Prostate gland (tissue), 2 donors: ENCODE measurements at regions not wholly inside any gene's neighbourhood (a gene's known extent, or its start where the extent isn't known, plus 50 kb on each side); places are given as distances from the start of the nearest gene placed in this dataset.

Source experiments
- DNase-seq: peaks from one replicate; pipeline ENCODE4 v3.0.0-alpha.2; 2019; ENCODE audit warnings: low spot score
- H3K27ac ChIP-seq, 2 donors: fragments of 200-600 bp; sonication (generic); 2 replicates each; pipeline ENCODE4 v1.5.1; 2017 to 2019
- H3K27me3 ChIP-seq: fragments of 200-600 bp; sonication (generic); replicated peaks from 2 replicates; pipeline ENCODE4 v1.5.1; 2019; ENCODE audit not compliant: insufficient read depth
- H3K36me3 ChIP-seq, 2 donors: fragments of 200-600 bp; sonication (generic); 1 replicate in 1 of 2; 2 replicates in 1 of 2; pipeline versions ENCODE4 v1.5.1 to v1.8.1; 2017 to 2019
- H3K4me1 ChIP-seq: fragments of 200-600 bp; sonication (generic); replicated peaks from 2 replicates; pipeline ENCODE4 v1.5.1; 2019
- H3K4me3 ChIP-seq, 2 donors: fragments of 200-600 bp; sonication (generic); 2 replicates each; pipeline ENCODE4 v1.5.1; 2017 to 2019
- H3K9me3 ChIP-seq: fragments of 200-600 bp; sonication (generic); 2 replicates; pipeline ENCODE4 v1.5.1; 2017
- CTCF ChIP-seq, 4 experiments: fragments of 200-600 bp in 2 of 4; fragments of 450-650 bp in 2 of 4; sonication (generic) in 2 of 4; IDR thresholded peaks; 1 replicate in 3 of 4; 2 replicates in 1 of 4; pipeline ENCODE4 v1.5.1; 2016 to 2019; ENCODE audit warnings: antibody characterized with exemption in 4 of 4, mild to moderate bottlenecking in 2 of 4, moderate library complexity in 2 of 4
- POLR2A ChIP-seq: fragments of 450-650 bp; IDR thresholded peaks from one replicate; pipeline ENCODE4 v1.6.1; 2016; ENCODE audit warnings: antibody characterized with exemption, mild to moderate bottlenecking
- POLR2AphosphoS5 ChIP-seq: sonication (generic); formaldehyde crosslinking; IDR thresholded peaks from one replicate; pipeline ENCODE4 v1.6.1; 2017; ENCODE audit warnings: antibody characterized with exemption
- WGBS: methylation state at CpG from one replicate; pipeline ENCODE4 v1.1.5; 2018; 5-methylcytosine and 5-hydroxymethylcytosine counted together
- intact Hi-C: fragments of 100-400 bp; cut with DNase I; formaldehyde crosslinking; loops from one replicate; pipeline ENCODE4 v1.14.2; 2022

- Histone ChIP-seq H3K27me3 (no peaks in the 10 kb centered on the region), H3K9me3 (no peaks in the 10 kb centered on the region), H3K4me1 (no peaks in the 10 kb centered on the region), H3K36me3 (no peaks in the 10 kb centered on the region), H3K27ac (no peak overlapping the region), H3K4me3 (no peak overlapping the region)
- TF ChIP-seq POLR2A (no peak), POLR2AphosphoS5 (no peak), CTCF (IDR thresholded peaks at IDR 0.05) (no peak)
- intact Hi-C loops: no loop called here
- no peak for DNase-seq
These were observed 188.7 kb upstream of the TLE4 start for GRCh38 chr9:79383096-79383495.

DNA sequence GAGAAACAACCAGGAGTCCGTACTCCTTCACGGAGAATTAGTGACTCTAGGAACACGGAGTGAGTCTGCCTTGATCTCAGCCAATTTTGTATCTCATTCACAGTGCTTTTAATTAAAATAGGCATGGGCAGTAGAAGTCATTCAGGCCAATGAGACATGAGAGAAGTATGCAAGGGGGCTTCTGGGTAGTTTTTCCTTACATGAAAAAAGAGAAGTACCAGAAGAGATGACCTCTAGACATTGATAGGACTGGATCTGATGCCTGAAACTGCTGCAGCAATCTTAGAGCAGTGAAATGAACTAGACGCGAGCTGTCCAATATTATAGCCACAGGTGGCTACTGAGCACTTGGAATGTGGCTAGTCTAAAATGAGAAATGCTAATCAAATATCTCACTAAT is 187.7 kb upstream of the TLE4 start:
- TF ChIP-seq CTCF (IDR thresholded peaks at IDR 0.05) (no peak), POLR2AphosphoS5 (no peak), POLR2A (no peak)
- Histone ChIP-seq H3K36me3 (no peaks in the 10 kb centered on the region), H3K27ac (no peak overlapping the region), H3K9me3 (no peaks in the 10 kb centered on the region), H3K4me1 (no peaks in the 10 kb centered on the region), H3K27me3 (no peaks in the 10 kb centered on the region), H3K4me3 (no peak overlapping the region)
- intact Hi-C loops: no loop called here
- no peak for DNase-seq
- 96% methylated on average over 5 of the region's 5 CpGs for WGBS

DNA sequence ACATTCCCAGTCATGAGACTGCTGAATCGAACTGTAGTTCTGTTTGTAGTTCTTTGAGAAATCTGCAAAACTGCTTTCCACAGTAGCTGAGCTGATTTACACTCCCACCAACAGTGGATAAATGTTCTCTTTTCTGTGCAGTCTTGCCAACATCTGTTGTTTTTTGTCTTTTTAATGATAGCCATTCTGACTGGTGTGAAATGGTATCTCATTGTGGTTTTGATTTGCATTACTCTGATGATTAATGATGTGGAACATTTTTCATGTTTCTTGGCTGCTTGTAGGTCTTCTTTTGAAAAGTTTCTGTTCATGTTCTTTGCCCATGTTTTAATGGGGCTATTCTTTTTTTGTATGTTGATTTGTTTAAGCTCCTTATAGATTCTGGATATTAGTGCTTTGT is 187.3 kb upstream of the TLE4 start:
- Histone ChIP-seq H3K27me3 (no peaks in the 10 kb centered on the region), H3K27ac (no peak overlapping the region), H3K9me3 (no peaks in the 10 kb centered on the region), H3K4me3 (no peak overlapping the region), H3K4me1 (no peaks in the 10 kb centered on the region), H3K36me3 (no peaks in the 10 kb centered on the region)
- DNase-seq: no peak
- TF ChIP-seq POLR2AphosphoS5: no peak
- no peak for TF ChIP-seq POLR2A
- no peak for TF ChIP-seq CTCF (IDR thresholded peaks at IDR 0.05)
- 100% methylated on average over 1 of the region's 1 CpG for WGBS
- intact Hi-C loops: no loop called here

GRCh38 chr9:79387101-79387835 is 184.5 kb upstream of the TLE4 start:
- Histone ChIP-seq H3K36me3 (no peaks in the 10 kb centered on the region), H3K27me3 (no peaks in the 10 kb centered on the region), H3K4me1 (no peaks in the 10 kb centered on the region), H3K27ac (no peak overlapping the region), H3K4me3 (no peak overlapping the region), H3K9me3 (no peaks in the 10 kb centered on the region)
- no peak for DNase-seq
- 63% methylated on average over 5 of the region's 5 CpGs for WGBS
- intact Hi-C loops: no loop called here
- no peak for TF ChIP-seq POLR2AphosphoS5
- no peak for TF ChIP-seq CTCF (IDR thresholded peaks at IDR 0.05)
- TF ChIP-seq POLR2A: no peak

DNA sequence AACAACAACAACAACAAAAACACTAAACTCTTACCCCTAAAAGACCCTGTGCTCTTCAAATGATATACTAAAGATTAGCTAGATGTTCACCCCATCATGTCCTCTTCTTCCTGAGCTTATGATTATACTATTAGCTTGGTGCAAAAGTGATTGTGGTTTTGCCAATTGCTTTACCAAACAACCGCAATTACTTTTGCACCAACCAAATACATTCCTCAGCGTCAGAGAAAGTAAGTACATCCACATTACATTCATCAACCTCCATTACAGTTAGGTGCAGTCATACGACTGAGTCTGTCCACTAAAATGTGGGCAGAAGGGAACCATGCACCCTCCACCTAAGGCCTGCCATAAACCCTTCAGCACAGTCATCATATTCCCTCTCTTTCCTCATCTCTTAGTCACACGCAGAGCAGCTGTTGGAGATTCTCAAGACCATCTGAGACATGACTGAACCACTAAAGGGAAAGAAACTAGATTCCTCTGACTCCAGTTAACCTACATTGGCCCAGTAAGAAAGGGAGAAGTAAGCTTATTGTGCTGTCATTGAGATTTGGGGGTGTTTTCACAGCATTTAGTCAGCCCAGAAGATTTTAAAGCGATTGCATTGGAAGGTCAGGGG is 181.6 kb upstream of the TLE4 start:
- H3K36me3 ChIP-seq: no peaks in the 10 kb centered on the region
- no peak overlapping the region for H3K27ac ChIP-seq
- H3K4me3 ChIP-seq: no peak overlapping the region
- TF ChIP-seq POLR2A (no peak), CTCF (IDR thresholded peaks at IDR 0.05) (no peak), POLR2AphosphoS5 (no peak)
- 87% methylated on average over 5 of the region's 5 CpGs for WGBS
- DNase-seq: no peak
- intact Hi-C loops: no loop called here
- H3K9me3 ChIP-seq: no peaks in the 10 kb centered on the region
- H3K4me1 ChIP-seq: no peaks in the 10 kb centered on the region
- no peaks in the 10 kb centered on the region for H3K27me3 ChIP-seq
